ENCODE measurements at regions not wholly inside any gene's neighbourhood (a gene's known extent, or its start where the extent isn't known, plus 50 kb on each side); places are given as distances from the start of the nearest gene placed in this dataset.

DNA sequence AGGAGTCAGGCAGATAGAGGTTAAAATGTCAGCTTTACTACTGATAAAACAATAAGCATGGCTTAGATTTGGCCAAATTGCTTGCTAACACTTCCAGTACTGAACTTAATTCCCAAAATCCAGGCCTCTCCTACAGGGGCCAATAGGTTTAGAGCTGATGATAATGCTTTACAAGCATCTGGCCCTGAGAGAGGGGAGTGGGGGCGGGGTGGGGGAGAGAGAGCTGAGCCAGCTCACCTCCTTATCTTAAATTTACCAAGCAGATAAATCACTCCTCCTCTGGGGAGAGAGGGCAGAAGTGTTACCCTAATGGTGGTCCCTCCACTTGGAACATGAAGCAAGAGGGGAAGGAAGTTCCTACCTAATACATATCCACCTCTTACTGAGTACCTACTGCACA lies 182.2 kb upstream of the CRY1 start:
- TF ChIP-seq TAF1 (IDR thresholded peaks at IDR 0.05; ENCODE audit: low read depth) (no peak), TCF12 (IDR thresholded peaks at IDR 0.05; ENCODE audit: low read depth) (no peak), TEAD4 (IDR thresholded peaks at IDR 0.05) (no peak), EP300 (IDR thresholded peaks at IDR 0.05; ENCODE audit: borderline replicate concordance) (no peak), YY1 (IDR thresholded peaks at IDR 0.05; ENCODE audit: low read depth) (no peak), FOXM1 (IDR thresholded peaks at IDR 0.05; ENCODE audit: borderline replicate concordance, low read depth) (no peak)

GRCh38 chr12:107277855-107278254 lies 184.5 kb upstream of the CRY1 start:
- TF ChIP-seq FOXM1 (IDR thresholded peaks at IDR 0.05; ENCODE audit: borderline replicate concordance, low read depth): no peak
- TF ChIP-seq YY1 (IDR thresholded peaks at IDR 0.05; ENCODE audit: low read depth): no peak
- TF ChIP-seq, protein P1, sequence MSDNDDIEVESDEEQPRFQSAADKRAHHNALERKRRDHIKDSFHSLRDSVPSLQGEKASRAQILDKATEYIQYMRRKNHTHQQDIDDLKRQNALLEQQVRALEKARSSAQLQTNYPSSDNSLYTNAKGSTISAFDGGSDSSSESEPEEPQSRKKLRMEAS (IDR thresholded peaks at IDR 0.05): no peak
- no peak for TF ChIP-seq CREB1 (IDR thresholded peaks at IDR 0.05; ENCODE audit: low read depth)
- no peak for TF ChIP-seq TAF1 (IDR thresholded peaks at IDR 0.05; ENCODE audit: low read depth)

DNA sequence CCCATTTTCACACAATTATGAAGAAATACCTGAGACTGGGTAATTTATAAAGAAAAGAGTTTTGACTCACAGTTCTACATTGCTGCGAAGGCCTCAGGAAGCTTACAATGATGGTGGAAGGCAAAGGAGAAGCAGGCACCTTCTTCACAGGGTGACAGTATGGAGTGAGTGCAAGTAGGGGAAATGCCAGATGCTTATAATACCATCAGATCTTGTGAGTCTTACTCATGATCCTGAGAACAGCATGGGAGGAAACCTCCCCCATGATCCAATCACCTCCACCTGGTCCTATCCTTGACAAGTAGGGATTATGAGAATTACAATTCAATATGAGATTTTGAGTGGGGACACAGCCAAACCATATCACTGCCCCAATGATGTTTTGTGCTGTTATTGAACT lies 189.3 kb upstream of the CRY1 start:
- no peak for TF ChIP-seq NFIC (IDR thresholded peaks at IDR 0.05)
- TF ChIP-seq, protein P1 (IDR thresholded peaks at IDR 0.05): no peak
- TF ChIP-seq FOXM1 (IDR thresholded peaks at IDR 0.05; ENCODE audit: borderline replicate concordance, low read depth): no peak
- no peak for TF ChIP-seq TEAD4 (IDR thresholded peaks at IDR 0.05)
- TF ChIP-seq RAD21 (IDR thresholded peaks at IDR 0.05; ENCODE audit: low read depth): no peak
- no peak for TF ChIP-seq CREB1 (IDR thresholded peaks at IDR 0.05; ENCODE audit: low read depth)
- TF ChIP-seq EP300 (IDR thresholded peaks at IDR 0.05; ENCODE audit: borderline replicate concordance): no peak
- no peak for TF ChIP-seq TCF12 (IDR thresholded peaks at IDR 0.05; ENCODE audit: low read depth)
- TF ChIP-seq REST (IDR thresholded peaks at IDR 0.05; ENCODE audit: low read depth): no peak
- no peak for TF ChIP-seq USF1 (IDR thresholded peaks at IDR 0.05)

DNA sequence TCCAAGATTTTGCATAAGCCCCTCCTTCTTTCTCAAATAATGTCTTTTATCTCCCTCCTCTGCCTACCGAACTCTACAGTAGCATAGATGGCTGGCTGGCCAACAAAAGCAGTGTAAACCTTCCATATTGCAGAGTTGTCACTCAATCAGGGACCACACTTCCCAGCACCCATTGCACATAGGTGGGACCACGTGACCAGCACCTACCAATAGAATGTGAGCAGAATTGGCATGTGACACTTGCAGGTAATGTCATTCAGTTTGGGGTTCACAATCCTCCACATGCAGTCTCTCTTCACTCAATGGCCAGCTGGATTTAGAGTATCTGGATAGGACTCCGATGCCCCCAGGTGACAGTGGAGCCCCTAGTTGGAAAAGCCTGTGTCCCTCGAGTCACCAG lies 190.3 kb upstream of the CRY1 start:
- TF ChIP-seq USF1 (IDR thresholded peaks at IDR 0.05): peak; percentile 79
- no peak for TF ChIP-seq REST (IDR thresholded peaks at IDR 0.05; ENCODE audit: low read depth)

DNA sequence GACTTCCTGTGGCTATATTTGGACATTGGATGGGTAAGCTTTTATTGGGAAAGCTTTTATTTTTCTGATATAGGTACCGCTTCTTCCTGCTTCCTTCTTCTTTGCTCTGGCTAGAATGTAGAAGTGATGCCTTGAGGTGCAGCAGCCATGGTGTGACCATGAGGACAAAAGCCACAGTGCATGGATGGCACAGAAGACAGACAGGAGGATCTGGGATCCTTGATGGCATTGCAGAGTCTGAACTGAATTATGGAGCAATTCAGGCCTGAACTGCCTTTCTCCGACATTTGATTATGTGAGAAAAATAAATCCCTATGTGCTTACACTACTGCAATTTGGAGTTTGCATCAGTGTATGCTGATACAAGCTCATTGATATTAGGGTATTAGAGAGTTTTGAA lies 191.3 kb upstream of the CRY1 start:
- TF ChIP-seq CEBPB (IDR thresholded peaks at IDR 0.05) (no peak), CREB1 (IDR thresholded peaks at IDR 0.05; ENCODE audit: low read depth) (no peak), TAF1 (IDR thresholded peaks at IDR 0.05; ENCODE audit: low read depth) (no peak), TEAD4 (IDR thresholded peaks at IDR 0.05) (no peak), NFIC (IDR thresholded peaks at IDR 0.05) (no peak)

- TF ChIP-seq TEAD4 (IDR thresholded peaks at IDR 0.05) (no peak), ZBTB7A (IDR thresholded peaks at IDR 0.05; ENCODE audit: low read depth) (no peak), NFIC (IDR thresholded peaks at IDR 0.05) (no peak), TCF12 (IDR thresholded peaks at IDR 0.05; ENCODE audit: low read depth) (no peak), RAD21 (IDR thresholded peaks at IDR 0.05; ENCODE audit: low read depth) (no peak), TAF1 (IDR thresholded peaks at IDR 0.05; ENCODE audit: low read depth) (no peak)
Measured at GRCh38 chr12:107287436-107288413, 194.4 kb upstream of the CRY1 start.

Data from Ishikawa (cell line).